NCI-H510A (cell line): ENCODE measurements at regions not wholly inside any gene's neighbourhood (a gene's known extent, or its start where the extent isn't known, plus 50 kb on each side); places are given as distances from the start of the nearest gene placed in this dataset.
"Not testable (repeated sequence)": the region's sequence is repeated elsewhere in the genome, so short reads cannot be mapped to it uniquely, and the experiment has no call there.

Source experiments
- DNase-seq: peaks from one replicate; lab custom pipeline; 2025; lab: John Stamatoyannopoulos, UW

- no peak for DNase-seq
Measured at GRCh38 chr7:97377713-97378112, 260.2 kb downstream of the SDHAF3 start.

DNA sequence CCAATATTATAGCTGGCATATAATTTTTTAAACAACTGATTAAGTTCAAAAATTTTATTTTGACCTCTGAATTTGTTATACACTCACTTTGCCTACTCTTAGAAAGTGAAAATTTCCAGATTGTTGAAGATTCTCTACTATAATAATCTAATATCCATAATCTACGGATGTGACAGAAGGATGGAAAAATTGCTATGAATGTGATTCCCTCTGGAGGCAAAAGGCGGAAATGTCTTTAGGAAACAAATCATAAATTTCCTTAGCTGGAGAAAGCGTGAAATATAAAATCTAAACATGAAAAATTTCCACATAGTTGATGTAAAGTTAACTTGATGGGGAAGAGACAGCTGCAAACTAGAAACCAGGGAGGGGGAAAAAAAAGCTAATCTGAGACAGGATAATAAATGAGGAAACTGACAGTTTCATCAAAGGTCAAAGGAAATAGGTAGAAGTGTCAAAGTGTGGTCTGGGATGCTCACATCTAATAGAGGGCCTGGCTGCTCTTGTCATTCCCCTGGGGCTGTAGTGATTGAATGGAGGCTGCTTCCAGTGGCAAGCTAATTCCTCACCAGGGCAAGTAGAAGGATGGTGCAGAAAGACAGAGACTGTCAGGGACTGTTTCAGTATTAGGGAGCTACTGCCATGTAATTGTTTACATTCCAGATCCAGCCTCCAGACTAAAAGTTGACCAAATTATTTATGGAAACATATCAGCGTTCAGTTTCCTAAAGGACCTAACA is 264.5 kb downstream of the SDHAF3 start:
- DNase-seq: no peak

DNA sequence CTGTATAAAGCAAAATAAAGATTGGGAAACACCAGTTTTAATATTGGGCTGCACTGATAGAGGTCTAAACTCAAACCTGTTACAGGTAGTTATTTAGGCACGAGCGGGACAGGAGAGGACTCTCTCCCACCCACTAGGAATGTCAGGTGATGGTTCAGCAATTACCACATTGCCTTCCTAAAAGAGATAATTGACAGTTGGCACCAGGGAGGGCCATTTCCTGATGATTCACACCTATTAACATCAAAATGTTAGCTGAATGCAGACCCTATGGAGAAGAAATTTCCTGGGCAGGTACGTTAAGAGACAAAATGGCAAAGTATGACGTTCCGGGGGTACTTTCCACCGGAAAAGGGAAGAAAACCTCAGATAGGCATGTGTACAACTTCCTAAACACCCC is 272.6 kb downstream of the SDHAF3 start:
- no peak for DNase-seq

DNA sequence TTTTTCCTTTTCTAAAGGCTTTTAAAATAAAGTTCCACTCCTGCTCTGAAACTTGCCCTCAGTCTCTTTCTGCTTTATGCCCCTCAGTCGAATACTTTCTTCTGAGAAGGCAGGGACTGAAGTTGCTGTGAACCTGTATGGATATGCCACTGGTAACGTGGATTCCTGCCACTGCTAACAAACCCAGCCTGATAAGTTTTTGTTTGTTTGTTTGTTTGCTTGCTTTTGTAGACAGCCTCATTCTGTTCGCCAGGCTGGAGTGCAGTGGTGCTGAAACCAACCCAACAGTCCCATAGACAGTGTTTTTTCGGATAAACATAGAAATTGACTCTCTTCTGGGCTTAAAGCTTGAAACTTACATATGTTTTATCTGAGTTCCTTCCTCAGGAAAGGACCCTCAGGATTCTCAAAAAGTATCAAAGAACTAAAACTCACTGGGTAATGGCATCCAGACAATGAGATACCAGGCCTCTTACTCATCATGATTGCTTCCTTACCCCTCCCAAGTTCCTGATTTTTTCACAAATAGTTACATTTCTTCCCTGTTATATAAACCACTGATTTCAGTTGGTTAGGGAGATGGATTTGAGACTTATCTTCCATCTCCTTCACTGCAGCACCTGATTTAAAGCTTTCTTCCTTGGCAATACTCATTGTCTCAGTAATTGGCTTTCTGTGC is 273.6 kb downstream of the SDHAF3 start:
- DNase-seq: no peak

- DNase-seq: no peak
Measured at GRCh38 chr7:97401398-97401797, 283.9 kb downstream of the SDHAF3 start.

DNA sequence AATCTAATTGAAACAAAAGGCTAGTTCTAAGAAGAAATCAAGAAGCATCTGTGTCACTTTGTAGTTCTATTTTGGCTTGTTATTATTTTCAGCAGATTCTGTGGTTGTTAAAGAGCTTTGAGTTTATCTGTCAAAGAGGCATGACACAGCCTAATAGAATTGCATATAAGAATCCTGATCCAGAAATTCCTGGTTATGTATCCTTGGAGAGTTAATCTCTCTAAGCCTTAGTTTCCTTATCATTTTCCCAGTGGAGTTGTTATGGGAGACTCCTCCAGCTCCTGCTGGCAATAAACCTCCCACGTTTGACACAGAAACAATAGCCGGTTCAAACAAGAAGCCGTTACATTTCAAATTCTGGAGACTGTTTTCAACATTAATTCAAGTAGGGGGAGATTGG is 288.3 kb downstream of the SDHAF3 start:
- DNase-seq: no peak

DNA sequence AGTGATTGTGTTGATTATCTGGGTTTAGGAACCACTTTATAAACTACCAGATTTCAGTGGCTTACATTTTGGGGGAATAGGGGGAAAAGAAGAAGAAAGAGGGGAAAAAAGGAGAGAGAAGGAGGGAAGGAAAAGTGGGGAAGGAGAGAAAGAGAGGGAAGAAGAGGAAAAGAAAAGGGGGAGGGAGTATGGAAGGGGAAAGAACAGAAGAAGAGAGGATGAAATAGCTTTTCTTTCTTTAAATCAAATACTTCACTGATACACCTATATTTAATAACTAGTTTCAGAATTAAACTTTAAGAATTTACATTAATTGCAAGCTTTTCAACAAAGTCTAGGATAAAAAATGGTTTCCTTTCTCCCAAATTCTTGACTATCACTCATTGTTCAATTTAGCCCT is 289.6 kb downstream of the SDHAF3 start:
- DNase-seq: no peak

DNA sequence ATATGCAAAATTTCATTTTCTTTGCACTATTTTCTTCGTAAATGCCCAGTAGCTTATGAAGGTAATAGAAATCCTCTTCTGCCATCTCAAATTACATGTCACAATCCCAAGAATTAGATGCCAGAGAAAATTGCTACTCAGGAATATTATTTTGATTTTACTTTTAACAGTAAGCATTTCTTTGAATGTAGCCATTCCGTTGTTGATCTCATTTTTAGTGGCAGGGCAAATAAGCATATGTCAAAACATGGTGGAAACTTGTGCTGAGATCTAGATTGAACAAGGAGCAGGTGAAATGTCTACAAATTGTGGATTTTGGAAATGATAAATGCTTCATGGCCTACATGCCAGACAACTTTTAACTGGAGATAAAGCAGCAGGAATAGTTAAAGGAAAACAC is 291.8 kb downstream of the SDHAF3 start:
- DNase-seq: no peak

DNA sequence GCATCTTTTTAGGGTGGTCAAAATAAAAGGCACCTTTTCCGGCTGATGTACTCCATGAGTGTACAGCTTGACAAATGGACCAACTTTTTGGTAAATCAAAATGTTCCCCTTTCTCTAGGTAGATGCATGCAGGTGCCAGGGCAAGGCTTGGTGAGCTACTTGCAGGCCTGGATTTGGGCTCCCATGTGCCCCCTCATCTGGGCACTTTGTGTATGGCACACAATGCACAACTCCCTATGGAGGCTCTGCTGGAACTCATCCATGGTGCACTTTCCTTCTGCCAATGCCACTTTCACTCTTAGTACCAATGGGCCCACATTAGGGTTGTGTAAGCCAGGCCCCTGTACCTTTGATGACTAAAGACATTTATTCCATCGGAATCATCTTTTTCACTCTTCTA is 300.8 kb downstream of the SDHAF3 start:
- DNase-seq: no peak

DNA sequence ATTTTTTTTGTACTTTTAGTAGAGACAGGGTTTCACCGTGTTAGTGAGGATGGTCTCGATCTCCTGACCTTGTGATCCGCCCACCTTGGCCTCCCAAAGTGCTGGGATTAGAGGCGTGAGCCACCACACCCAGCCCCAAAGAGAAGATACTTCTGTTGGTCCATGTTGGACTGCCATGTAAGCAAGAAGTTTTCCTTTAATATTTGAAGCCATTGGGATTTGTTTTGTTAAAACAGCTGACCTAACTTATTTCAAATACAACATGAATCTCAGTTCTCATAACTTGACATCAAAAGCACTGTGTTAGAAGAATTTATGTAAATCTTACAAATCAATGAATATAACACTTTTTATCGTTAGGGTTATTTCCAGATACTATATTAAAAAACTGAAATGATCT is 302.4 kb downstream of the SDHAF3 start:
- DNase-seq: no peak

DNA sequence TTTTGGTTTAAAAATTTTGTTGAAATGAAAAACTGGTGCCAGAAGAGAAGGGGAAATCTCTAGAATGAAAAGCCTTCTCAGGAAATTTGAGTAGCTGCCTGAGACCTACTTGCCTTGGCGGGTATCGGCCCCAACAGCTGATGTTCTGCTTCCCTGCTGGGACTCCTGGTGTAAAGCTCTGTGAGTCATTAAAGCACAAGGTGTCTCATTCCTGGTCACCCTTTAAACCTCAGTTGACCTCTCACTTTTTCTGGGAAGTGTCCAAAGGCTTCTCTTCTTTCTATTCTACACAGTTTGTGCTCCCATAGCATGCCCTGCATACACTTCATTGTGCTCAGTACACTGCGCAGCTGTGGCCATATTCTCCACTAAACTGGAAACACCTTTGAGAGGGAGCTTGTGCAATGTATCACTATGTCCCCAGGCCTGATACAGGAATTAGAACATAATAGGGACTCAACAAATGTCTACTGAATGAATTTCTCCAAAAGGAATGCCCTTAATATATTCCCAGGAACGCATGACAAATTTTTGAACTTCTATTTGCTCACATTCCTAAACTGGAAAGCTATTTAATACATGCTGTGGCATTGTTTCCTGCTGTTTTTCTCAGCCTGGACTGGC is 303.9 kb downstream of the SDHAF3 start:
- no peak for DNase-seq

DNA sequence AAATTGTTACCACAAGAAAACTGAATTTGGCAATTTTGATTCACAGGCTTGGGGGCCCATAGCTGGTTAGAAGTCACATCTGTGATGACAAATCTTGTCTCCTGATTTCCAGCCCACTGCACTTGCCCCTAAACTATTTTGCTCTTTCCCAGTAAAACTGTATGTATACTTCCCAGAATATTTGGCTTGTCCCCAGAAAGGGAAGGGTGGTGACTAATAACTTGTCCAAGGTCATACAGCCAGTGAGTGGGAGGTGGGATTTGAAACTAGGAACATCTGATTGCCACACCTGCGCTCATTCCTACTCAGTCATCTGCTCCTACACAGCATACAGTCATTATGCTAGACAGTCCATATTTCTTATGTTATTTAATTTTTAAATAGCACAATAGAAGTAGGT is 304.5 kb downstream of the SDHAF3 start:
- DNase-seq: no peak

DNA sequence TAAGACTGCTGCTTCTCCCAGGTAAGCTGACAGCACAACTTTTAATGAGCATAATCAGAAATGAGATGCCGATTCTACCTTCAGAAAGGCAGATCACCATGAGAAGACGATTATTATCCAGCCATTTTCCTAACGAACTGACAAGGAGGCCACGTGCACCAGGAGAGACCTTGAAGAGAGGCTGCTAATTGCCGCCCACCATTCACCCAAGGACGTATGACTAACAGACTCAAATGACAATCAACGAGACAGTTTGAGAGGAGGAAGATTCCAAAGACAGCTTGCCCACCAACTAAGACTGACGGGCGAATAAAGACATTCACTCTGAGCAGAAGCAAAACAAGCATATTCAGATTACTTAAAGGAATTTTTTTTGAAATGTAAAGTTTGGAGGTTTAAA is 301.9 kb upstream of the TAC1 start:
- no peak for DNase-seq

- no peak for DNase-seq
Measured at GRCh38 chr7:97439637-97440214, 292.2 kb upstream of the TAC1 start.

- peak; percentile 49 for DNase-seq
Measured at GRCh38 chr7:97446361-97446760, 285.5 kb upstream of the TAC1 start.

DNA sequence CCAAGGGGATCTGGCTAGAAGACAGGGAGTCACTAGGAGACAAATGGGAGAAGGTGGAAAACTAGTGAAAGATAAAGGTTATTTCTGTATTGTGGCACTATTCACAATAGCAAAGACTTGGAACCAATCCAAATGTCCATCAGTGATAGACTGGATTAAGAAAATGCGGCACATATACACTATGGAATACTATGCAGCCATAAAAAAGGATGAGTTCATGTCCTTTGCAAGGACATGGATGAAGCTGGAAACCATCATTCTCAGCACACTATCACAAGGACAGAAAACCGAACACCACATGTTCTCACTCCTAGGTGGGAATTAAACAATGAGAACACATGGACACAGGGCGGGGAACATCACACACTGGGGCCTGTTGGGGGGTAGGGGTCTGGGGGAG is 282.4 kb upstream of the TAC1 start:
- DNase-seq: not testable (repeated sequence)

GRCh38 chr7:97450516-97450915 is 281.4 kb upstream of the TAC1 start:
- DNase-seq: no peak

- DNase-seq: no peak
Measured at GRCh38 chr7:97454636-97455035, 277.2 kb upstream of the TAC1 start.

GRCh38 chr7:97457054-97457453 is 274.8 kb upstream of the TAC1 start:
- DNase-seq: no peak

DNA sequence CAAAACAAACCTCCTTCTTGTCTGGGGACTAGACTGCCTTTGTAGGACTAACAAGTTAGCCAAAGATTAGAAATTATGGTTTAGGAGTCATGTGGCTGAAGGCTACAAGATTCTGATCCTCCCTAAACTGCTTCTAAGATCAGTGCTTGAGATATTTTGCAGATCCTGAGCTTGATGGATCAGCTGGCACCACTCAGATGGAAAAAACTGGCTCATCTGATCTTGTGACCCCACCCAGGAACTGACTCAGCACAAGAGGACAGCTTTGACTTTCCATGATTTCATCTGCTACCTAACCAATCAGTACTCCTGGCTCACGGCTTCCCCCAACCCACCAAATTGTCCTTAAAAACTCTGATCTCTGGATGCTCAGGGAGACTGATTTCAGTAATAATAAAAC is 271.5 kb upstream of the TAC1 start:
- no peak for DNase-seq

DNA sequence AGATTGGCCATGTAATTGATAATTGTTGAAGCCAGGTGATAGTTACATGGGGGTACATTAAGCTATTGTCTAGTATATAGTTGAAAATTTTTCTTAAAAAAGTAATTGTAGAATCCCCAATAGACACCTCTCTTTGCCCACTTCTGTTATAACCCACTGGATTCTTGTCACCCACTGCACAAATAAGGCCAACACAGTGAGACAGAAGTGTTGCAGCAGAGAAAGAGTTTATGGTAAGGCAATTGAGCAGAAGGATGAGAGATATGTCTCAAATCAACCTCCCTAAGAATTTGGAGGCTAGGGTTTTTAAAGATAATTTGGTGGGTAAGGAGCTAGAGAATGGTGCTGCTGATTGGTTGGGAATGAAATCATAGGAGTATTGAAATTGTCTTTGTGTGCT is 270.3 kb upstream of the TAC1 start:
- DNase-seq: no peak

DNA sequence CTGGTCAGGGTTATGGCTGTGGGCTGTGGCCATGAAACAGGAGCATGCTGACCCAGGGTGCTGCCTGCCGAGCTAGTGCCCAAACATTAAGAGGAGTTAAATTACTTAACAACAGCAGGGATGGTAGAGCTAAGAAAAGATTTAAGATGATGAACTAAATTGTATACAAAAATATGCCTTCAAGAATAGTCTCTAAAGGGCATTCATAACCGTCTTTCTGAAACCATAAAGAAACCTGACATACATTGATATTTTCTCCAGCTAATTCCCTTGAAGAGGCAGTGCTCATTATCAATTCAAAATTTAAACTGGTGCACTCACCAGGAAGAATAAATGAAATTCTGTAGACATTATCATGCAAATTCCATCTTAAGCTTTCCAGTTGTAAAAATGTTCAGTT is 265.8 kb upstream of the TAC1 start:
- no peak for DNase-seq
